ENCODE measurements at regions not wholly inside any gene's neighbourhood (a gene's known extent, or its start where the extent isn't known, plus 50 kb on each side); places are given as distances from the start of the nearest gene placed in this dataset.
"Not testable (repeated sequence)": the region's sequence is repeated elsewhere in the genome, so short reads cannot be mapped to it uniquely, and the experiment has no call there.

GRCh38 chr16:87135246-87136030, 181.8 kb downstream of the C16orf95 start:
- DNase-seq (ENCODE audit: low read depth): no peak

DNA sequence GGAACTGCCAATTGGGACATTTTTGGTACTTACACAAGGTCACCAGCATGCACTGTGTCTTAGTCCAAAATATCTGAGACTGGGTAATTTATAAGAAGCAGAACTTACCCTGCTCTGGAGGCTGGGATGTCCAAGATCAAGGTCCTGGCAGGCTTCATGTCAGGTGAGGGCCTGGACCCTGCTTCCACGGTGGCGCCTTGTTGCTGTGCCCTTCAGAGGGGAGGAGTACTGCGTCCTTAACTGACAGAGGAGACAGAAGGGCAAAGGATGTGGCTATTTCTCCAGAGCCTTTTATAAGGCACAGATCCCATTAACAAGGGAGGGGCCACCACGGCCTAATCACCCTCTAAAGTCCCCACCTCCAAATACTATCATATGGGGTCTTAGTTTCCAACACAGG, 178.9 kb downstream of the C16orf95 start:
- no peak for DNase-seq (ENCODE audit: low read depth)

- DNase-seq (ENCODE audit: low read depth): no peak
Observed at GRCh38 chr16:87138738-87139267, 178.4 kb downstream of the C16orf95 start.

- DNase-seq (ENCODE audit: low read depth): no peak
Observed at GRCh38 chr16:87140211-87141200, 176.7 kb downstream of the C16orf95 start.

DNA sequence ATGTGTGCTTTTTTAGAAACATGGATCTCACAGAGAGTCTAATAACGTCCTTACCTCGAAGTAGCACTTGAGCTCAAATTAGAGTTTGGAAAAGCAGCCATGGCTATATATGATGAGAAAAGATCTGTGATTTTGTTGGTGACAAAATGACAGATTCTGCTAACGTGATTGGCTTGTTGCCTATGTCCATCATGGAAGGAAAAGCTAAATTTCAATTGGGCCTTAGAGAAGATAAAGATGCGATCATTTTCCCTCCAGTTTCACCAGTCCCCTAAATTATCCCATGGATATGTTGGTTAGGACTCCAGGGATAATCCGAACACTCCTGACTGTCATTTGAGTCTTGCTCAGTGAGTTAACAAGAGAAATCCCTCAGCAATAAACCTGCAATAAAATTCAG, 175.8 kb downstream of the C16orf95 start:
- DNase-seq (ENCODE audit: low read depth): no peak

- no peak for DNase-seq (ENCODE audit: low read depth)
Observed at GRCh38 chr16:87143661-87144121, 173.5 kb downstream of the C16orf95 start.

DNA sequence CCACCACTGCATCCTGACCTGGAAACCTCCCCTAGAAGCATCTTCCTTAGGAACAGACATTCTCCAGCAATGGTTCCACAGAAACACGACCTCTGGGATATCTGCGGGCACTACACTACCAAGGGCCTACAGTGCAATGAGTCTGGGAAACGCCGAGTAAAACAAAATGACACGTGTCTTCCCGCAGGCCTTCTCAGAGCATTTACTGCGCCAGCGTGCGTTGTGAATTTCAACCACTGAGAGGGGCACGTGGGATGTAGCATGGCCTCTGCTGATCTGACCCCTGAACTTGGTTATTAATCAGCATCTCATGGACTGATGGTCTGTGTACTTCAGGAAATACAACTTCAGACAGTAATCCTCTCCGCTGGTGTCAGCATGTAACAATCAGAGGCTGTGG, 173.0 kb downstream of the C16orf95 start:
- no peak for DNase-seq (ENCODE audit: low read depth)

DNA sequence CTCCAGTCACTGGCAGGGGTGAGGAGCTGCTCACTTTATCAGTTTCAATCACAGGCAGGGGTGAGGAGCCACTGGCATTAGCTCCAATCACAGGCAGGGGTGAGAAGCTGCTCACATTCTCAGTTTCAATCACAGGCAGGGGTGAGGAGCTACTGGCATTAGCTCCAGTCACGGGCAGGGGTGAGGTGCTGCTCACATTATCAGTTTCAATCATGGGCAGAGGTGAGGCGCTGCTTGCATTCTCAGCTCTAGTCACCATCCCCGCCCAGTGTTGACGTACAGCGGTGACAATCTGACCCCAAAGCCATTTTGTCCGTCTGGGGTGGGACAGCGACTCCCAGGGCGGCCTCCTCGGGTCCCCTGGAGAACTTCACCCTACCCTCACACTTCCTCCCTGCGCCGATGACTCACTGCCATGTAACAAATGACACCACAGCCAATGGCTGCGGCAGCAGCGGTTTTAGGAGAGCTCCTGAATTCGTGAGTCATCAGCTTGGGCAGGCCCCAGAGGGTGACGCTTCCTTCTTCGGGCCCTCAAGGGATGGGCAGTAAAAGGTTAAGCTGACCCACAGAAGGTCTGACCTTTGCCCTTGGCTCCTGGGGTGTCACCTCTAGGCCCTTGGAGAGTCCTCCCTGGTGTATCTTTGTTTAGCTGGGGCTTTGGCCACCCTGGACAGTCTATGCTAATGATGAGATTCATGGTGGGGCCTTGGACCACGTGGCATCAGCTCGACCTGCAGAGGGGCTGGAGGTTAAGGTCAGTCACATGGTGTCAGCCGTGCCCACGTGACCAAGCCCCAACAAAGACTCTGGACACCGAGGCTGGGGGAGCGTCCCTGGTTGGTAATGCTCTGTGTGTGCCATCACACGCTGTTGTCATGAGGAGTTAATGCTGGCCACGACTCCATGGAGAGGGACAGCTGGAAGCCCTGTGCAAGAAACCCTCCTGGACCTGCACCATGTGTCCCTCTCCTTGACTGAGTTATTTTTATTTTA, 171.7 kb downstream of the C16orf95 start:
- no peak for DNase-seq (ENCODE audit: low read depth)

DNA sequence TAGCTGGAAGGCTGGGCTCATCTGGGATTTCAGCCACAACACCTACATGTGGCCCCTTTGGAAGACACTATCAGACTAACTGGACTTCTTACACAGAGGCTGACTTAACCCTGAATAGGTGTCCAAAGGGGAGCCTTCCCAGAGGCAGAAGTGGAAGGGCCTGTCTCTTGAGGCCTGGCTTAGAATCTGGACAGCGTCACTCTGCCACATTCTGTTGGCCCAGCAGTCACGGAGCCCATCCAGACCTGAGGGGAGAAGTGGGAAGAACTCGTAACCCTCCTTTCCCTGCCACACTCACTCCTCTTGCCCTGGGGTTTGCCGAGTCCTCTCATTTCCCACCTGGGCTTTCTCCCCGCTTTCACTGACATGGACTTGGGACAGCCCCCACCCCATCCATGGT, 170.5 kb downstream of the C16orf95 start:
- no peak for DNase-seq (ENCODE audit: low read depth)

DNA sequence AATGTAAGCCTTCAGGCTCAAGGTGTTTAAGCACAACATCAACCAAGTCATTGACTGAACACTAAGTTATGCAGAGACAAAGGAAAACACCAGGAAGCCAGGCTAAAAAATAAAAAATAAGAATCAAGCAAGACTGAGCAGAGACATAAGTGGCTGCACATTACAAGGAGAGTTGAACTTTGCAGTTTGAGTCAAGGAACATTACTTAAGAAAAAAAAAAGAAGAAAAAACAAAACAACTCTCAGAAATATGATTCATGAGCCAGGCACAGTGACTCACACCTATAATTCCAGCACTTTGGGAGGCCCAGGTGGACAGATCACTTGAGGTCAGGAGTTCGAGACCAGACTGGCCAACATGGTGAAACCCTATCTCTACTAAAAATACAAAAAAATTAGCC, 168.1 kb downstream of the C16orf95 start:
- DNase-seq (ENCODE audit: low read depth): no peak

- DNase-seq (ENCODE audit: low read depth): no peak
Observed at GRCh38 chr16:87150262-87150661, 166.9 kb downstream of the C16orf95 start.

- DNase-seq (ENCODE audit: low read depth): no peak
Observed at GRCh38 chr16:87150681-87151280, 166.4 kb downstream of the C16orf95 start.

DNA sequence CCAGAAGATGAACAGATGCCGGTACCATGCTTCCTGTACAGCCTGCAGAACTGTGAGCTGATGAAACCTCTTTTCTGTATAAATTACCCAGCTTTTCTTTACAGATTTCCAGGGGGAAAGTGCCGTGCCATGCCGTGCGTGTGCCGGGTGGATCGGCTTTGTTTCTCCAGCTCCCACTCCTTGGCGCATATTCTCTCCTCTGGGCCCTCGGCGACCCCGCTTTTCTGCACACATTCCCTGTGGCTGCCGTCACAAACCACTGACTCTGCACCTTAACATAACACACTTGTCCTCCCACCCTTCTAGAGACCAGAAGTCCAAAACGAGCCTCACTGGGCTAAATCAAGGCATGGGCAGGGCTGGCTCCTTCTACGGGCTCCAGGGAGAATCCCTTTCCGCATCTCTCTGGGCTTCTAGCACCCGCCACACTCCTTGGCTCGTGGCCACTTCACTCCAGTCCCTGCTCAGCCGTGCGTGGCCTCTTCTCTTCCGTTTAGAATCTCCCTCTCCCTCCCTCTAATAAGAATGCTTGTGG, 164.9 kb downstream of the C16orf95 start:
- DNase-seq (ENCODE audit: low read depth): no peak

DNA sequence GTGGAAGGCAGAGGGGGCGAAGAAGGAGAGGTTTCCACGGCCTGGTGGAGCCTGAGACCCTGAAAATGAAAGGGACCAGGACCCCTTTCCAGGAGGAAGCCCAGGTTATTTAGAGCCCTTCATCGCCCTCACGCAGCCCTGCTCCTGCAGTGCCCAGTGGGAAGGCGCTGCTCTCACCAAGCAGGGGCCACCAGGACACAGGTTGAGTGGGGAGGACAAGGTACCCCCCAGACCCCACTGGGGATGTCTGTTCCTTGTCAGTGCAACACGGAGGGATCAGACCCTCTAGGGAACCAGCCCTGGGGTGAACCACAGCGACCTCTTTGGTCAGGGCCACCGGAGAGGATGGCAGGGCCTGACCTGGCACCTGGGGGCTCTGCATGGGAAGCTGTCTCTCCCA, 163.9 kb downstream of the C16orf95 start:
- no peak for DNase-seq (ENCODE audit: low read depth)

GRCh38 chr16:87155315-87155714, 161.9 kb downstream of the C16orf95 start:
- not testable (repeated sequence) for DNase-seq (ENCODE audit: low read depth)

GRCh38 chr16:87156195-87156594, 161.0 kb downstream of the C16orf95 start:
- no peak for DNase-seq (ENCODE audit: low read depth)

DNA sequence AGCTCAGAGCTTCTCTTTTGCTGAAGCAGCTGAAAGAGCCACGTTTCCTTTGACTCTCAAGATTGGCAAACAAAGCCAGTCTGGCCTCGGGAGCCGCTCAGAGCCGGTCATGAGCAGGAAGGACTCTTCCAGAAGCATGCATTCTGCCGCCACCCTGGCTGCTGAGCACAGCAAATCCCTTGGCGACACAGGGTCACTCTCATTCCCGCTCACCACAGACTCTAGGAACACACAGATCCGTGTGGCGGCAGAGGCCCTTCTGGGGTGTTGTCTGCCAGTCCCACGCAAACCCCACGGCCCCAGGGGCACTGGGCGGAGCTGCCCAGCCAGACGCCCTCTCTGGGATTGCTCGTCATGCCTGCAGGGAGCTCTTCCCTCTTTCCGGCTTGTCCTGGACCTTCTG, 157.0 kb downstream of the C16orf95 start:
- no peak for DNase-seq (ENCODE audit: low read depth)

GRCh38 chr16:87160701-87161337, 156.4 kb downstream of the C16orf95 start:
- DNase-seq (ENCODE audit: low read depth): no peak

GRCh38 chr16:87161410-87161809, 155.8 kb downstream of the C16orf95 start:
- not testable (repeated sequence) for DNase-seq (ENCODE audit: low read depth)
